ENCODE measurements at regions not wholly inside any gene's neighbourhood (a gene's known extent, or its start where the extent isn't known, plus 50 kb on each side); places are given as distances from the start of the nearest gene placed in this dataset.

DNA sequence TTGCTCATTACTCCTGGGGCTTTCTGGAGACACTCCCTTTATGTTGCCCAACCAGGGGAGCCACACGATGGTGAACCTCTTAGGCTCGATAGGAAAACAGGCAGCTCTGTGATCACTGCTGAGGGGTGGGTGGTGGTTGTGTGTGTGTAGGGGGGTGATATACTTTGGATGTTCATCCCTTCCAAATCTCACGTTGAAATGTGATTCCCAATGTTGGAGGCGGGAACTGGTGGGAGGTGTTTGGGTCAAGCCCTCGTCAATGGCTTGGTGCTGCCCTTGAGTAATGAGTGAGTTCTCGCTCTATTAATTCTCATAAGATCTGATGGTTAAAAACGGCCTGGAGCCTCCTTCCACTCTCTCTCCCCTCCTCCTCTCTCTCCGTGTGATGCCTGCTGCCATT, 204.0 kb upstream of the B3GAT1 start:
- Histone ChIP-seq H3K36me3 (no peaks in the 10 kb centered on the region), H3K4me1 (no peaks in the 10 kb centered on the region), H3K27me3 (no peaks in the 10 kb centered on the region), H3K27ac (no peak overlapping the region), H3K9me3 (no peaks in the 10 kb centered on the region), H3K4me3 (no peak overlapping the region)
- DNase-seq = no peak
- intact Hi-C loops (cut with DNase I; ENCODE audit: low total_unique reads) = no loop called here
- TF ChIP-seq POLR2A (IDR thresholded peaks at IDR 0.05) (no peak), CTCF (IDR thresholded peaks at IDR 0.05) (no peak)

DNA sequence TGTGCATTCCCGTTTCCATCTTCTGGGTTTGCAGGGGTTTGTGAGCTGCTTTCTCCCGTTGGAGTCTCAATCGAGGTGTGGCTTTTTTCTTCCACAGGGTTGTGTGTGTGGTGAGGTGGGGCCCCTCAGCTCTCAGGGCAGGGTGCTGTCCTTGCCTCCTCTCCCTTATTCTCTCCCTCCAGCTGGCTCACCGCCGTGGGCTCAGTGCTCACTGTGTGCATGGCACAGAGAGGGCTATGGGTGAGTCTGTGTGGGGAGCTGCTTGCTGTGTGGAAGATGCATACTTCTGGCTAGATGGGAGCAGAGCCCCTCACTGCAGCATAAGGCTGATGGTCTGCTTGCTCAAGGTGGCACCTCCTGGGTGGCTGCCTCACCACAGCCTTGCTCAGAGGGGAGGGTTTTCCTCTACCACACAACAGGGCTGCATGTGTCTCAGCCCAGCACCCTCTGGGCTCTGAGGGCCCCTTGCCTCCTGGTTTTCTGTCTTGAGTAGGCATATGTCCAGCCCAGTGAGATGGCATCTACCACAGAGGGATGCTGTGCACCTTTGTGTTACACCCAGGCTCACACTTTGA, 203.1 kb upstream of the B3GAT1 start:
- DNase-seq = no peak
- intact Hi-C loops (cut with DNase I; ENCODE audit: low total_unique reads) = no loop called here

GRCh38 chr11:134614141-134614540, 202.1 kb upstream of the B3GAT1 start:
- intact Hi-C loops (cut with DNase I; ENCODE audit: low total_unique reads) = no loop called here
- Histone ChIP-seq H3K4me1 (no peaks in the 10 kb centered on the region), H3K9me3 (no peaks in the 10 kb centered on the region), H3K4me3 (no peak overlapping the region), H3K27me3 (no peaks in the 10 kb centered on the region), H3K36me3 (no peaks in the 10 kb centered on the region), H3K27ac (no peak overlapping the region)
- DNase-seq = no peak
- TF ChIP-seq CTCF (IDR thresholded peaks at IDR 0.05) (no peak), POLR2A (IDR thresholded peaks at IDR 0.05) (no peak)

More for the DNA sequence above, 203.1 kb upstream of the B3GAT1 start:
- no peaks in the 10 kb centered on the region for H3K4me1 ChIP-seq
- H3K4me3 ChIP-seq = no peak overlapping the region
- no peaks in the 10 kb centered on the region for H3K9me3 ChIP-seq
- no peak for TF ChIP-seq POLR2A (IDR thresholded peaks at IDR 0.05)
- TF ChIP-seq CTCF (IDR thresholded peaks at IDR 0.05) = no peak
- H3K27ac ChIP-seq = no peak overlapping the region
- no peaks in the 10 kb centered on the region for H3K36me3 ChIP-seq
- no peaks in the 10 kb centered on the region for H3K27me3 ChIP-seq

GRCh38 chr11:134613646-134614045, 201.6 kb upstream of the B3GAT1 start:
- Histone ChIP-seq H3K9me3 (no peaks in the 10 kb centered on the region), H3K36me3 (no peaks in the 10 kb centered on the region), H3K4me3 (no peak overlapping the region), H3K27me3 (no peaks in the 10 kb centered on the region), H3K4me1 (no peaks in the 10 kb centered on the region), H3K27ac (no peak overlapping the region)
- TF ChIP-seq POLR2A (IDR thresholded peaks at IDR 0.05) (no peak), CTCF (IDR thresholded peaks at IDR 0.05) (no peak)
- no peak for DNase-seq
- intact Hi-C loops (cut with DNase I; ENCODE audit: low total_unique reads) = no loop called here

DNA sequence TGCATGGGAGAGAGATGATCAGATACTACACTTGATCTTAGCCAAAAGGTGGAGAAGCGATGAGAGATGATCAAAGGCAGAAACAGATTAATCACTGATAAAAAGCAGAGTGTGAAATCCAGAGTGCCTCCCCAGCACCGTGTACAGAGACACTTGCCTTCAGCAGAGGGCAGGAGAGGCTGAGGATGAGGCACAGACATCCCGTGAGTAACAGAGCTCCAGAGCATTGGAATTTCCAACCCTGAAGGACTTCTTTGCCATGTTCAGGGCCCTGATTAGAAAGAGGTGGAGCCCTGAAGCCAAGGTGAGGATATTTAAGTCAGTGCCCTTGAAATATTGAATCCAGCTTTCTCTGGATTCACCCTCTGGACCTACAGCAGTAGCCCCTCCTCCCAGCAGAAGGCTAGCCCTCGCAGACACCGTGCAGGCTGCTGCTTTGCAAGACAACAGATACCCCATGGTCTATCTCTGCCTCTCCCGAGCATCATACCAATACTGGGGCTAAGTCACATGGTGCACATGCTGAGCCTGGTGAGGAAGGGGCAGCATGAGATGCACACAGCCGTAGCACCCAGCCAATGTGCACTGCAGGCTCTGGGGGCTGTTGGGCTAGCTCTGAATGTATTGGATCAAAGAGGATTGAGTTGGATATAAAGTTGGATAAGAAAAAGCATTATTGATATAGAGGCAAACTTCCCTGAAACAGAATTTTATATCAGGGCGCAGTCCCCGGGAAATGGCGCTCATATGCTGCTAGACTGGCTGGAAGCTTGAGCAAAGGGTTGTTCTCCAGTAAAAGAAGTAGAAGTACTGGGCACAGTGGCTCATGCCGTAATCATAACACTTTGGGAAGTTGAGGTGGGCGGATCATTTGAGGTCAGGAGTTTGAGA, 200.3 kb upstream of the B3GAT1 start:
- intact Hi-C loops (cut with DNase I; ENCODE audit: low total_unique reads) = no loop called here
- no peak for TF ChIP-seq POLR2A (IDR thresholded peaks at IDR 0.05)
- no peak for TF ChIP-seq CTCF (IDR thresholded peaks at IDR 0.05)
- H3K4me3 ChIP-seq = no peak overlapping the region
- H3K4me1 ChIP-seq = no peaks in the 10 kb centered on the region
- no peak for DNase-seq
- no peak overlapping the region for H3K27ac ChIP-seq
- H3K36me3 ChIP-seq = no peaks in the 10 kb centered on the region
- H3K9me3 ChIP-seq = no peaks in the 10 kb centered on the region
- no peaks in the 10 kb centered on the region for H3K27me3 ChIP-seq

Data from uterus (tissue), 3 donors.